ENCODE measurements at regions not wholly inside any gene's neighbourhood (a gene's known extent, or its start where the extent isn't known, plus 50 kb on each side); places are given as distances from the start of the nearest gene placed in this dataset.

DNA sequence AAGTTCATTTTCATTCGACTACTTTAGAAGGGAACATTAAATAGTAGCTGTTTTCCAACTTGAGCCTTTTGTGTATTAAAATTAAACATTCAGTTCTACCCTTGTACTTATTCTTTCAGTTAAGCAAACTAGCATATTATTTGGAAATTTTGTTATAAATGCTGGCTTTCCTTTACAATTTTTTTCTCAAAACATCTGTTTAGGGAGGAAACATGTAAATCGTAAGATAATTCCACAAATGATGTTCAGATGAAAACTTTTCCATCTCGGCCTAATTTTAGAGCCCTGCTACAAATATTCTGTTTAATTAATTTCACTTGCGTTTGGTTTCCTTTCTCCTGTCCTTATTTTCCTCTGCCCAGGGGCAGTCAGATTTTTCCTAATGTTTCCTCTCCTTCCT, 476.2 kb upstream of the RGMA start:
- no peaks in the 10 kb centered on the region for H3K27me3 ChIP-seq (replicated peaks; ENCODE audit: insufficient read depth)
- H3K4me3 ChIP-seq = no peak overlapping the region
- ATAC-seq (ENCODE audit: insufficient number of reproducible peaks, low FRiP score, low read depth) (no peak), DNase-seq (ENCODE audit: low spot score) (no peak)
- no peaks in the 10 kb centered on the region for H3K9me3 ChIP-seq
- TF ChIP-seq, protein P1, sequence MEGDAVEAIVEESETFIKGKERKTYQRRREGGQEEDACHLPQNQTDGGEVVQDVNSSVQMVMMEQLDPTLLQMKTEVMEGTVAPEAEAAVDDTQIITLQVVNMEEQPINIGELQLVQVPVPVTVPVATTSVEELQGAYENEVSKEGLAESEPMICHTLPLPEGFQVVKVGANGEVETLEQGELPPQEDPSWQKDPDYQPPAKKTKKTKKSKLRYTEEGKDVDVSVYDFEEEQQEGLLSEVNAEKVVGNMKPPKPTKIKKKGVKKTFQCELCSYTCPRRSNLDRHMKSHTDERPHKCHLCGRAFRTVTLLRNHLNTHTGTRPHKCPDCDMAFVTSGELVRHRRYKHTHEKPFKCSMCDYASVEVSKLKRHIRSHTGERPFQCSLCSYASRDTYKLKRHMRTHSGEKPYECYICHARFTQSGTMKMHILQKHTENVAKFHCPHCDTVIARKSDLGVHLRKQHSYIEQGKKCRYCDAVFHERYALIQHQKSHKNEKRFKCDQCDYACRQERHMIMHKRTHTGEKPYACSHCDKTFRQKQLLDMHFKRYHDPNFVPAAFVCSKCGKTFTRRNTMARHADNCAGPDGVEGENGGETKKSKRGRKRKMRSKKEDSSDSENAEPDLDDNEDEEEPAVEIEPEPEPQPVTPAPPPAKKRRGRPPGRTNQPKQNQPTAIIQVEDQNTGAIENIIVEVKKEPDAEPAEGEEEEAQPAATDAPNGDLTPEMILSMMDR (IDR thresholded peaks at IDR 0.05) = no peak
- no peak overlapping the region for H3K27ac ChIP-seq
- H3K4me1 ChIP-seq (ENCODE audit: control insufficient read depth in 1 of 2, low read depth in 2 of 2) = no peaks in the 10 kb centered on the region
- no peaks in the 10 kb centered on the region for H3K36me3 ChIP-seq

DNA sequence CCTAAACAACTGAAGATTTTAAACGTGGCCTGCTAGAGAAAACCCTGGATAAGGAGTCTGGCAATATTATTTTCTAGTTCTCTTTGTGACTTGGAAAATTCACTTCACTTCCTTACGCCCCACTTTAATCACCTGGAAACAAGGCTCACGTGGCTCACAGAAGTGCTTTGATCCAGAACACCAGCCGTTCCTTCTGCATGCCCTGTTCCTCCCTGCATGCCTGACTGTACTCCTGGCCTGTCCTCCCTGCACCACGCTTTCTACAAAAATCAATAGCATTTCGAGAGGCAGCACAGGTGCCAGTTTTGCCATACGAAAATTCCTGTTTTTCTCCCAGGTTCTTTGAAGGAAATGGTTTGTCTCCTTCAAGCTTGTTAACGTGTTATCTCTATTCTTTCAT, 474.2 kb upstream of the RGMA start:
- no peak for ATAC-seq (ENCODE audit: insufficient number of reproducible peaks, low FRiP score, low read depth)
- no peaks in the 10 kb centered on the region for H3K4me1 ChIP-seq (ENCODE audit: control insufficient read depth in 1 of 2, low read depth in 2 of 2)
- no peak for DNase-seq (ENCODE audit: low spot score)
- no peaks in the 10 kb centered on the region for H3K36me3 ChIP-seq
- TF ChIP-seq, protein P1 (IDR thresholded peaks at IDR 0.05) = no peak
- H3K9me3 ChIP-seq = no peaks in the 10 kb centered on the region
- H3K4me3 ChIP-seq = no peak overlapping the region
- H3K27ac ChIP-seq = no peak overlapping the region
- H3K27me3 ChIP-seq (replicated peaks; ENCODE audit: insufficient read depth) = no peaks in the 10 kb centered on the region

DNA sequence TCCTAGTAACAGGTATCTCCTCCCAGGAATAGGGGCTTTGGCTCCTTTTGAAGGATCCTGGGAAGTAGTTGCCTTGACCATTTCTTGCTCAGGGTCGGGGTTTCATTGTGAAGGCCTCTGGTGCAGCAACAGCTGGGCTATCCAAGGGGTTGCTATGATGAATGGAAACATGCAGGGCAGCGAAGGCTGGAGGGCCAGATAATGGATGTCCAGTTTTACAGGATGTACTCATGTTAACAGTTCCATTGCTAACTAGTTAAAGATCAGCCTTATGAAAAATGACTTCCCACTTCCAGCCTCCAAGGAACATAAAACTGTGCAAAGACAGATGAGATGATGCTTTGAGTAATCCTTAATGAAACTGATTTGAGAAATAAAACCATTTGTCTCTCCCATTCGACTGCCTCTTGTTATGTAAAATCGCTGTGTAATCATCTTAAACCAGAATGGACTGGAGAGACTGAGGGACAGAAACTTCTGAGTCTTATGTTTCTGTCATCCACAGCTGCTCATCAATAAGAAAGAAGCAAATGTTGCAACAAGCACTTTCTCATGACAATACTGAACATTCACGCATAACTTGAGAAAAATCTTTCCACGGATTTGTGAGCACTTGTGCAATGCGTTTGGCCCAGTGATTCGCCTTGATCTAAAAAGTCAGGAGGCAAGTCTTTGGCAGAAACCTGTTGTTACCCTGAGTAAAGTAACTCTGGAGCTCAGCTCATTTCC, 473.5 kb upstream of the RGMA start:
- Histone ChIP-seq H3K27ac (no peak overlapping the region), H3K4me1 (ENCODE audit: control insufficient read depth in 1 of 2, low read depth in 2 of 2) (no peaks in the 10 kb centered on the region), H3K36me3 (no peaks in the 10 kb centered on the region), H3K4me3 (no peak overlapping the region), H3K27me3 (replicated peaks; ENCODE audit: insufficient read depth) (no peaks in the 10 kb centered on the region), H3K9me3 (no peaks in the 10 kb centered on the region)
- DNase-seq (ENCODE audit: low spot score) (no peak), ATAC-seq (ENCODE audit: insufficient number of reproducible peaks, low FRiP score, low read depth) (no peak)
- TF ChIP-seq, protein P1 (IDR thresholded peaks at IDR 0.05) = no peak

DNA sequence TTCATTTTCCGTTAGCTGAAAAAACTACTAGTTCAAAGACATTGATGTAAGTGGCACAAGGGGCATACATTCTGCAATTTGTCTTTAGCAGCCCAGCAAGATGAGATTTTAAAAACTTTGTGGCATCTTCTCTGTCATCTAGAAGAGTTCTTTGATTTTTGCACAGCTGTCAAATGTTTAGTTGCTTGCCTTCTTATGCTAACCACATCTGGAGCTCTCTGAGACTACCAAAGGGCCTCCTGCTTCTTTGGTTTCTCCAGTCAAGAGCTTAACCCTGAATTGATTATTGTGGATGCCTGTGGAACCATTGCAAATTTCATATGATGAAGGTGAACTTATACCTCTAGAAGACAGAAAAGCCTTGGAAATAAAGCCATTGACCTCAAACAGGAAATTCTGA, 468.7 kb upstream of the RGMA start:
- no peaks in the 10 kb centered on the region for H3K36me3 ChIP-seq
- H3K4me3 ChIP-seq = no peak overlapping the region
- DNase-seq (ENCODE audit: low spot score) (no peak), ATAC-seq (ENCODE audit: insufficient number of reproducible peaks, low FRiP score, low read depth) (no peak)
- no peaks in the 10 kb centered on the region for H3K9me3 ChIP-seq
- no peak overlapping the region for H3K27ac ChIP-seq
- no peaks in the 10 kb centered on the region for H3K27me3 ChIP-seq (replicated peaks; ENCODE audit: insufficient read depth)
- no peaks in the 10 kb centered on the region for H3K4me1 ChIP-seq (ENCODE audit: control insufficient read depth in 1 of 2, low read depth in 2 of 2)
- TF ChIP-seq, protein P1 (IDR thresholded peaks at IDR 0.05) = no peak

DNA sequence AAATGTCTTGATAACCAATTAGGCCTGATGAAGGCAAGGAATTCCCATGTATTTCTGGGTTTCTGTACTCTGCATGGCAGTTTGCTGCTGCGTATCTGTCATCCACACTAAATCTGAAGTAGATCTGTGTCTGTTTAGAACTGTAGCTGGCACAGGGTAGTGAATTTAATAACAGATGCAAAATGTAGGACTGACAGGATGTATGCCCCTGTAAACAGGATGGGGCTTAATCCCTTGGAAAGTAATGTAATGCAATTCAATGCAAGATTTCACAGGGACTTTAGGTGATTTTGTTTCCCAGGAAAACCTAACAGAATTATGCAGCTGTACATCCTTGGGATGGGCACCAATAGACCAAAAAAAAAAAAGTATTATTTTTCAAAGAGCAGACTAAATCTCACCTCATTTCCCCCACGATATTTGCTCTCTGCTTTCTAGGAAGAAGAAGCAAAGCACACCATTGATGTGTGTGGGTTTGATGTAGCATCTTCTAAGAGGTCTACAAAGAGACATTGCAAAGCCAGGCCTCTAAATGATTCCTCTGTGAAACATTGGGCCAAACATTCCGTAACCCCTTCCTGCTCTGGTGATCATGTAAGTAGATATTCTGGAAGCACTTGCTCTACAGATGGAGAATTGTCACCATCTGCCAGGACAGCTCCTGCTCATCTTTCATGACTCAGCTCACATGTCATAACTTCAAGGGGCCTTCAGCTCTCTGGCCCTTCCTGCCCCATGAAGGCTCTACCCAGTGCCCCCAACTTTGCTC, 464.3 kb upstream of the RGMA start:
- TF ChIP-seq, protein P1 (IDR thresholded peaks at IDR 0.05) = no peak
- H3K4me1 ChIP-seq (ENCODE audit: control insufficient read depth in 1 of 2, low read depth in 2 of 2) = no peaks in the 10 kb centered on the region
- no peak for DNase-seq (ENCODE audit: low spot score)
- no peak overlapping the region for H3K4me3 ChIP-seq
- no peaks in the 10 kb centered on the region for H3K27me3 ChIP-seq (replicated peaks; ENCODE audit: insufficient read depth)
- ATAC-seq (ENCODE audit: insufficient number of reproducible peaks, low FRiP score, low read depth) = no peak
- no peak overlapping the region for H3K27ac ChIP-seq
- H3K9me3 ChIP-seq = no peaks in the 10 kb centered on the region
- H3K36me3 ChIP-seq = no peaks in the 10 kb centered on the region
